GM12878 (cell line): ENCODE measurements at regions not wholly inside any gene's neighbourhood (a gene's known extent, or its start where the extent isn't known, plus 50 kb on each side); places are given as distances from the start of the nearest gene placed in this dataset.

Experiments used
- ASH2L ChIP-seq: fragments of 300-600, 200-600 bp; sonication (generic); IDR thresholded peaks from 2 replicates; pipeline ENCODE4 v1.6.1; 2017; ENCODE audit warnings: low read depth, mild to moderate bottlenecking, borderline replicate concordance
- ATF7 ChIP-seq: fragments of 450-650 bp; IDR thresholded peaks from 2 replicates; pipeline ENCODE4 v1.6.1; 2016; ENCODE audit warnings: low read depth, mild to moderate bottlenecking
- EP300 ChIP-seq, 2 experiments: fragments of 150-350 bp in 1 of 2; IDR thresholded peaks; 2 replicates each; pipeline ENCODE4 v1.6.1; 2011 to 2012; ENCODE audit warnings: low read depth in 2 of 2, low read length in 2 of 2, borderline replicate concordance in 1 of 2, improper control_type of control experiment in 1 of 2, inconsistent platforms in 1 of 2; ENCODE audit not compliant: control insufficient read depth in 1 of 2
- FOXM1 ChIP-seq: IDR thresholded peaks from 2 replicates; pipeline ENCODE4 v1.6.1; 2012; ENCODE audit warnings: low read depth, mild to moderate bottlenecking, inconsistent platforms, low read length, moderate library complexity
- HDAC2 ChIP-seq: fragments of 200-600 bp; sonication (generic); IDR thresholded peaks from 2 replicates; pipeline ENCODE4 v1.6.1; 2017
- KAT2A ChIP-seq: conservative IDR thresholded peaks from 2 replicates; pipeline ENCODE4 v1.6.1; 2011; ENCODE audit warnings: low read depth, low read length; ENCODE audit not compliant: control insufficient read depth
- LARP7 ChIP-seq: fragments of 450-650 bp; IDR thresholded peaks from 2 replicates; pipeline ENCODE4 v1.6.1; 2017; ENCODE audit warnings: mild to moderate bottlenecking
- NFIC ChIP-seq: IDR thresholded peaks from 2 replicates; pipeline ENCODE4 v1.6.1; 2012; ENCODE audit warnings: low read depth, mild to moderate bottlenecking, inconsistent platforms, low read length, moderate library complexity
- NFYB ChIP-seq: IDR thresholded peaks from 2 replicates; pipeline ENCODE4 v1.6.1; 2011; ENCODE audit warnings: low read depth, mild to moderate bottlenecking, low read length, improper control_type of control experiment, moderate library complexity; ENCODE audit not compliant: insufficient read depth
- PML ChIP-seq: IDR thresholded peaks from 2 replicates; pipeline ENCODE4 v1.6.1; 2012; ENCODE audit warnings: low read length, inconsistent platforms
- RCOR1 ChIP-seq: conservative IDR thresholded peaks from 2 replicates; pipeline ENCODE4 v1.6.1; 2012; ENCODE audit warnings: low read depth, low read length, improper control_type of control experiment
- SRF ChIP-seq, 2 experiments: IDR thresholded peaks; 2 replicates each; pipeline ENCODE4 v1.6.1; 2011; ENCODE audit warnings: low read depth in 2 of 2, low read length in 2 of 2, mild to moderate bottlenecking in 1 of 2, moderate library complexity in 1 of 2
- ZZZ3 ChIP-seq: IDR thresholded peaks from 2 replicates; pipeline ENCODE4 v1.6.1; 2011; ENCODE audit warnings: low read depth; ENCODE audit not compliant: control insufficient read depth, insufficient read length
- TF ChIP-seq, protein P1 (sequence below), 3 experiments: IDR thresholded peaks in 2 of 3; conservative IDR thresholded peaks in 1 of 3; 2 replicates each; pipeline ENCODE4 v1.5.1; 2011; ENCODE audit warnings: low read depth in 3 of 3, low read length in 3 of 3, mild to moderate bottlenecking in 3 of 3, control low read depth in 2 of 3, moderate library complexity in 2 of 3, inconsistent platforms in 1 of 3, mixed read lengths in 1 of 3; ENCODE audit not compliant: control insufficient read depth in 2 of 3, insufficient read depth in 1 of 3; ENCODE audit errors: extremely low read depth in 1 of 3

DNA sequence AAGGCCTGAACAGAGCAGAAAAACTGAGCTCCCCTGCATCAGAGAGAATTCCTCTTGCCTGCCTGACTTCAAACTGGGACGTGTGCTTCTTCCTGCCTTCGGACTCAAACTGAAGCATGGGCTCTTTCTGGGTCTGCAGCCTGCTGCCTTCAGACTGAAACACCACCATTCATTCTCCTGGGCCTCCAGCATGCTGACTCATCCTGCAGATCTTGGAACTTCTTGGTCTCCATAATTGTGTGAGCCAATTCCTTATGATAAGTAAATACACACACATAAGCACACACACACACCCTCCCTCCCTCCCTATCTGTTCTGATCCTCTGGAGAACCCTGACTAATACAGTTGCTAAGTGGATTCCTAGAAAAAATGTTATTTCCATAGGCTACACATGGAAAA lies 874.3 kb upstream of the EEF2KMT start:
- TF ChIP-seq, protein P1, sequence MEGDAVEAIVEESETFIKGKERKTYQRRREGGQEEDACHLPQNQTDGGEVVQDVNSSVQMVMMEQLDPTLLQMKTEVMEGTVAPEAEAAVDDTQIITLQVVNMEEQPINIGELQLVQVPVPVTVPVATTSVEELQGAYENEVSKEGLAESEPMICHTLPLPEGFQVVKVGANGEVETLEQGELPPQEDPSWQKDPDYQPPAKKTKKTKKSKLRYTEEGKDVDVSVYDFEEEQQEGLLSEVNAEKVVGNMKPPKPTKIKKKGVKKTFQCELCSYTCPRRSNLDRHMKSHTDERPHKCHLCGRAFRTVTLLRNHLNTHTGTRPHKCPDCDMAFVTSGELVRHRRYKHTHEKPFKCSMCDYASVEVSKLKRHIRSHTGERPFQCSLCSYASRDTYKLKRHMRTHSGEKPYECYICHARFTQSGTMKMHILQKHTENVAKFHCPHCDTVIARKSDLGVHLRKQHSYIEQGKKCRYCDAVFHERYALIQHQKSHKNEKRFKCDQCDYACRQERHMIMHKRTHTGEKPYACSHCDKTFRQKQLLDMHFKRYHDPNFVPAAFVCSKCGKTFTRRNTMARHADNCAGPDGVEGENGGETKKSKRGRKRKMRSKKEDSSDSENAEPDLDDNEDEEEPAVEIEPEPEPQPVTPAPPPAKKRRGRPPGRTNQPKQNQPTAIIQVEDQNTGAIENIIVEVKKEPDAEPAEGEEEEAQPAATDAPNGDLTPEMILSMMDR (IDR thresholded peaks at IDR 0.05 in 2 of 3, conservative IDR thresholded peaks at IDR 0.05 in 1 of 3; ENCODE audit: control insufficient read depth in 2 of 3, extremely low read depth in 1 of 3, insufficient read depth in 1 of 3, low read depth in 3 of 3, low read length in 3 of 3), result no peak
- TF ChIP-seq ATF7 (no peak), ZZZ3 (no peak), FOXM1 (no peak), KAT2A (no peak), EP300 (IDR thresholded peaks at IDR 0.05; ENCODE audit: borderline replicate concordance in 1 of 2, control insufficient read depth in 1 of 2, low read depth in 2 of 2, low read length in 2 of 2) (no peak), NFIC (no peak), ASH2L (no peak), HDAC2 (no peak), SRF (IDR thresholded peaks at IDR 0.05; ENCODE audit: low read depth in 2 of 2, low read length in 2 of 2) (no peak), LARP7 (no peak), PML (no peak), RCOR1 (no peak), NFYB (no peak)
